ENCODE measurements at regions not wholly inside any gene's neighbourhood (a gene's known extent, or its start where the extent isn't known, plus 50 kb on each side); places are given as distances from the start of the nearest gene placed in this dataset.
"Not testable (repeated sequence)": the region's sequence is repeated elsewhere in the genome, so short reads cannot be mapped to it uniquely, and the experiment has no call there.

DNA sequence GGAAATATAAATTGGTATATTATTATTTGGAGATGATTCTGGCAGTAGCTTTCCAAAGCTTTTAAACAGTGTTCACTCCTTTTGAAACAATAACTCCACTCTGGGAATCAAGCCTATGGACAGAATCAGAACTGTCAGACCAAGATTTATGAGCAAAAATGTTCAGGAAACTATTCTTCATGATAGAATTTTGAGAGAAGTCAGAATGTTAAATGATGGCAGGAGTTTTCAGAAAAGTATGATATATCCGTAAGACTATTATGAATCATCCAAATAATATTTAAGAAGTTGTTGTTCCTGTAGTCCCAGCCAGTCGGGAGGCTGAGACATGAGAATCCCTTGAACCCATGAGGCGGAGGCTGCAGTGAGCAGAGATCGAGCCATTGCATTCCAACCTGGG, 50.5 kb upstream of the ADGRG2 start:
- DNase-seq (ENCODE audit: low spot score): no peak

DNA sequence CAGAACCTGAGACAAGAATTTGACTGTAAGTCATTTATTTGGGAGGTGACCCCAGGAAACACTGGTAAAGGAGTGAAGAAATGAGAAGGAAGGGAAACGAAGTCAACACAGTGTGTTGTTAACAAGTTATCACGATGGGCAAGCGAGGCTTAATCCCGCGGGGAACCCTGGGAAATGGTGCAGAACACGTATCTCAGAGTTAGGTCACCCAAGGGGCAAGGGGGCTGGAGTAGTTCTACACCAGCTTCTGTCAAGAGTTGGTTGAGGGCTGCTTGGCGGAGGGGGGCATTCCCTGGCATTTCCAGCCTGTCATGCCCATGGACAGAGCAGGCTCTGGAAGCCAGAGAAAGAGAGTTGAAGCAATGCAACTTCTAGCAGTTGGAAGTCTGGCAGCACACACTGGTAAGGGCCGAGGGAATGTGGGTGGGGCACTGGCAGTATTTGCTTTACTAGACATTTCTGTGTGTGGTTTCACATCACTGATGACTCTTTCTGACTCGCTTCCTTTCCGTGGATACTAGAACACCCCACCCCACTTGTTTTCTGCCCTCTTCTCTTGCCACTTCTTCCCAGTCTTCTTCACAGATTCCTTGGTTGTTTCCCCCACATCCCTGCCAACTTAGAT, 52.2 kb upstream of the ADGRG2 start:
- no peak for DNase-seq (ENCODE audit: low spot score)

DNA sequence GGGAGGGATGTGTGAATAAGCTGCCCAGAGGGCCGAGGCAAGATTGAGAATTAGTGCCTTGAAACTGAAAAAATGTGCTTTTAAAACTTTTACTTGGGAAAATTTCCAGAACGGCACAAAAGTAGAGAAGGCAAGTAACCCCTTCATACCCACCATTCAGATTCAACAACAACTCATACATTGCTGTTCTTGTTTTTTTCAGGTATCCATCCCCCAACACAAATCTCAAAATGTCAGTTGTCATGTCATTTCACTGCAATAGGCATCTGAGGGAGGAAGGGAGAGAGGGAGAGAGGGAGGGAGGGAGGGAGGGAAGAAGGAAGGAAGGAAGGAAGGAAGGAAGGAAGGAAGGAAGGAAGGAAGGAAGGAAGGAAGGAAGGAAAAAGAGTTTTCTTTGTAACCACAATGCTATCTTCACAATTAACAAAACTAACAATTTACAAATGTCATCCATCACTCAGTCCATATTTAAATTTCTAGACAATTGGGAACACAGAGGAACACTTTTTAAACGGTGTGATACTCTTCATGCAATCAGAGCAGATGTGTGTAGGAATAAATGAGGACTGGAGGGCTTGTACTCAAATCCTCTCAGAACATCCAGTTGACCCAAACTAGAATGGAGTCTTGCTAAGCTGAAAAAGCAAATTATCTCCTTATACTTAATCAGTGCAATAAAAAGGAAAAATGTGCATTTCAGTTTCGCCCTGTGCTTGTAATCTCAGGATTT, 54.8 kb upstream of the ADGRG2 start:
- no peak for DNase-seq (ENCODE audit: low spot score)

DNA sequence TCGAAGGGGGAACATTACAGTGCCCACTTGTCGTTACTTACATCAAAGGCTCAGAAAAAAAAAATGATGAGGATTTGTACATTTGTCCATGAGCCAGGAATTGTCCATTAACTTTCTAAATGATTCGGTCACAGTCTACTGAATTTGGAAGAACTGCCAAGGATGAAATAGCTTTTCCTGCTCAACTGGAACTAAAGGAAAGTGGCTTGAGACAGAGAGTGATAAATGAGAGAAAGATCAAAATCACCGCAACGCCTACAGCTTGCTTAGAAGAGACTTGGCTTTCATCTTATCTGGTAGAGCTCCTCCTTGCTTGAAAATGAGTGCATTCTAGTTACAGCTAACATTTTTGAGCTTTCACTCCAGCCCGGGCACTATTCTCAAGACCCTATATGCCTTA, 55.5 kb upstream of the ADGRG2 start:
- no peak for DNase-seq (ENCODE audit: low spot score)

DNA sequence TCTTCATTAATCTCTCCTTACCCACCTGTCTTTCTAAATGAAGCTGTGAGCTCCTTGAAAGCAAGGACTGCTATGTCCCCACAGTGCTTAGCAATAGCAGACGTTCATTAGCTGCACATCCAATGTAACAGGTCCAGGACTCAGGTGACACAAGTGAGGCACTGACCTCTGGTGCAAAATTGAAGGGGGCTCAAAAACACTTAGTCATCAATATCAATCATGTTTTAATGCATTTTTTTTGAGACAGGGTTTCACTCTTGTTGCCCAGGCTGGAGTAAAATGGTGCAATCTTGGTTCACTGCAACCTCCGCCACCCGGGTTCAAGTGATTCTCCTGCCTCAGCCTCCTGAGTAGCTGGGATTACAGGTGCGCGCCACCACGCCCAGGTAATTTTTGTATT, 56.1 kb upstream of the ADGRG2 start:
- no peak for DNase-seq (ENCODE audit: low spot score)

DNA sequence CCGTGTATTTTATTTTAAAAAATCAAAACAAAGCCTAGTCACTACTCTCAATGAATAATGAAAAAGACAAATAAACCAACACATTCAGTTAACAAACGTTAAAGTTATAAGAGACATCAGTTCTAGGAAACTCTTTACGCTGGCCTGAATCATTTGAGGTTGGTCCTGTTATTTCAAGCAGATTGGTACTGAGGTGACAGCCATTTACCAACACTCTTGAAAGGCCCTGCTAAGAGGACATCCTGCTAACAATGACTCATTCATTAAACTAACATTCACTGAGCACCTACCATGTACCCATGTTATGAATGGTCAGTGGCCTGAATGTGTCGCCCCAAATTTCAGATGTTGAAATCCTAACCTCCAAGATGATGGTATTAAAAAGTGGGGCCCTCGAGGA, 57.1 kb upstream of the ADGRG2 start:
- no peak for DNase-seq (ENCODE audit: low spot score)

DNA sequence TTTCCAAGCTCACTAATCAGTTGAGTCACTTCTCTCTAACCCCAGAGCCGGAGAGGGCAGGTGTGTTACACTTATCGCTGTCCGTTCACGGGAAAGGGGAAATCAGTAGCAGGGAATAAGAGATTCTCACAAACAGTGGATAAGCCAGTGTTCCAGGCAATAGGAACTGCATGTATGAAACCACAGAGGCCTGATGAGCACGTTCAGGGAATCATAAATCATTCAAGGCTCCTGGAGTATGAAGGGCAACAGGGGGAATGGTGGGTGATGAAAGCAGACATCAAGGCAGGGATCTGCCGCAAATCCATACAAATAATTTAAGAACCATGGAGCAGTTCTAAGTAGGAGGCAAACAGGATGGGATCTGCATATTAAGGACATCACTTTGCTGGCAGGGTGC, 59.1 kb upstream of the ADGRG2 start:
- DNase-seq (ENCODE audit: low spot score): no peak

DNA sequence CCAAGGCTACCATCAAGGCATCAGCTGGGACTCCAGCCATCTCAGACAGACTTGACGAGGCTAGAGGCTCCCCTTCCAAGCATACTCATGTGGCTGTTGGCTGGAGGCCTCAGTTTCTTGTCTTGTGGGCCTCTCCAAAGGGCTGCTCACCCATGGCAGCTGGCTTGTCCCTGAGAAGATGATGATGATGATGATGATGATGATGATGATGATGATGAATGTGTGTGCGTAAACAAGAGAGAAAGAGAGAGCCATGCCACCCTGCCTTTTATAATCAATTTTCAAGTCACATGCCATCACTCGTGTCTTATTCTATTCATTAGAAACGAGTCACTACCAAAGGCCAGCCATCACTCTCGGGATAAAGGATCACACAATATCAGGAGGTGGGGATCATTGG, 60.5 kb upstream of the ADGRG2 start:
- DNase-seq (ENCODE audit: low spot score): no peak

DNA sequence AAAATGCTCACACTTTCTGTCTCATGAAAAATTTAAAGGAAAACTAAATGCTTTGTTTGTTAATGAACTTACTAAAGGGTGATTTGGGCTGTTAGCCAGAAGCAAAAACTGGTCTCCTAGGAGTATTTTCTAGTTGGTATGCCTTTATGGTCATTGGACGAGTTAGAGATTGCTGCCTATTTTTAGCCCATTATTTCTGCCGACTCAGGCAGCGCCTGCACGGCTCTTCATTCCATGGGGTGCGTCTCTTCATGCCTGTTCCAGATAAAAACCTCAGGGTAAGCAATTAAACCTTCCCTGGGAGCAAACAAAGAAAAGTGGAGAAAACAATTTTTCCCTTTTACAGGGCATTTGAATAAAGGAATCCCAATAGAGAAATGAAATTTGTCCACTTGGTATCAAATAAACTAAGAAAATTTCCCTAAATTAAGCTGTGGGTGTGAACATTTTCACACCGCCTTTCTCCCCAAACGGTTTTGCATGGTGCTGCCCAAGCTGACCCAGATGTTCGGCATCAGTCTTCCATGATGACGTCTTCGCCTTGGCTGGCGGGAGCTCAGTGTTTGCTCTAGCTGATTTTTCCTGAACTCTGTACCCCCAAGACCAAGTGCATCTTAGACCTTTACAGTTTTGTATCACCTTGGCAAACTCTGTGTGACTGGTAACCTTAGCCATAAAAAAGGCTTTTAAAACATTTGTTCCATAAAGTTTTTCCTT, 61.7 kb upstream of the ADGRG2 start:
- no peak for DNase-seq (ENCODE audit: low spot score)

DNA sequence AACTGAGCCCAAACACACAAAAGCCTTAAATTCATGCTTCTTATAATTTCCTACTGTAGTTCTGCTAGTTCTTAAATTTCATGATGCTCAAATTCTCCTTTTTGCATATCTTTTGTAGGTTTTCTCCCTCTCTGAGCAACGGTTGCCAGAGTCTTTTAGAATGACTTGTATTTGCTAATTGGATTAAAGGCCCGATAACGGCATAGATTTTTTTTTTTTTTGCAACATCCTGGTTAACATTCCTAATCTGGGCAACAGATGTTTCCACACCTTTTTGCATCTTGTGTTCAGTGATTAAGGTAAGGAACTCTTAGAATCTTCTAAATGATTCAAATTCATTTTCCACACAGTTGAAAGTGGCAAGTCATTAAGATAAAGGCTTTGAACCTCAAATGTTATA, 66.3 kb upstream of the ADGRG2 start:
- no peak for DNase-seq (ENCODE audit: low spot score)

DNA sequence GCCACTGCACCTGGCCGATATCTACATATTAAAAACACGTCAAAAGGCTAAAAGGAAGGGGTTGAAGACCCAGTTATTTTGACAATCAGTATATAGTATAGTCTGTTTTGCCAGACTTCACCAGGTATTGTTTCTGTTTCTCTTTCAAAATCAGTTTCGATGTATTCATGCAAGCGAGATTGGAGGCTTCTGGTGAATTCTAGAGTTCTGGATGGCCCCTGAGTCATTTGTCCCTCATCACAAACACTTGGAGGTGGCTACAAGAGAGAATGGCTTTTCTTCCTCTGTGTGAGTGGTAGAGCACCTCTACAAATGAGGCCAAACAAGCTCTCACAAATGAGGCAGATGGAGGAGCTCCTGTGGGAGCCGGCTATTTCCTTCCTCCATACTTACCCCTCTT, 68.6 kb upstream of the ADGRG2 start:
- DNase-seq (ENCODE audit: low spot score): no peak

DNA sequence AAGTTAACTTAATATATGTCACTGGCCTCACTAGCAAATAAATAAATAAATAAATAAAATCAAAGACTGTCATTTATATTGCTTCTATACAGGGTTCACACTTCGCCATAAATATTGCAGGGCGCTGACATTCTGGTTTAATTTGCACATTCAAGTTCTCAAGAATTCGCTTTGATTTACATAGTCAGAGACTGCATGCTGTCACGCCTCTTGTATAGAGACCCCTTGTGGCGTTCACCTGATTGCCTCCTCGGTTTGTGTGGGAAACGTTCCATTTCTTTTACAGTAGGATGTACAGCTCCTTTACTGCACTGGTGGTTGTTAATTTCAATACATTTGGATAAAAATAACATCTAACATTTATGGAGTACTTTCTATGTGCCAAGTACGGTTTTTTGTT, 71.3 kb upstream of the ADGRG2 start:
- no peak for DNase-seq (ENCODE audit: low spot score)

DNA sequence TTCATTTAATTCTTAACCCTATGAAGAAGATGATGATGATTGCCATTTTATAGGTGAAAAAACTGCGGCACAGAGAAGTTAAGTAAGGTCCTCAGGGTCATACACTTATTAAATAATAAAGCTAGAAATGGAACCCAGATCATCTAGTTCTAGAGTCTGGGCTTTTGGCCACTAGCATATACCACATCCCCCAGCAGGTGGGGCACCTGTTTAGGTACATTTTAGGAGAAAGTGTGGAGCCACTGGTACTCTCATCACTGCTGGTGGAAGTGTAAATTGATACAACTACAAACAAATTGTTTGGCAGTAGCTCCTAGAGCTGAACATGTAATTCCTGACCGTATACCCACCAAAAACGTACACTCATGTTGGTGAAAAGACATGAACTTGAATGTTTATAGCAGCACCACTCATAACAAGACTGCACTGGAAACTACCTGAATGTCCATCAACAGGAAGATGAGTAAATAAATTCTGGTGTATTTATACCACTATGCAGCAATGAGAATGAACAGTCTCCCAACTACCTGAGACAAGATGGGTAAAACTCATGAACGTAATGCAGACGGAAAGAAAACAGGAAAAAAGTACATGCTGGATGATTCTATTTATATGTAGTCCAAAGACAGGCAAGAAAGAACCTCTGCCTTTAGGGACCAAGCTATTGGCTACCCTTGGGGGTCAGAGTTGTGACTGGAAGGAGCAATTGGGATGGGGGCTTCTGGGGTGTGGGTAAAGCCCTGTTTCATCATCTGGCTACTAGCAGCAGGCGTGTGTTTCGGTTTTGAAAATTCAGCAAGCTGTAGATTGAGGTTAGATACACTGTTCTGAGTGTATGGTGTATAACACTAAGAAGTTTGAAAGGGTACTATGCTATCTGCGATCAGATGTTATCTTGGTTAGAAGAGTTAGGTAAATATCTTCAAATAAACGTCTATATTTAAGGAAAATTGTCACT, 72.3 kb upstream of the ADGRG2 start:
- no peak for DNase-seq (ENCODE audit: low spot score)

DNA sequence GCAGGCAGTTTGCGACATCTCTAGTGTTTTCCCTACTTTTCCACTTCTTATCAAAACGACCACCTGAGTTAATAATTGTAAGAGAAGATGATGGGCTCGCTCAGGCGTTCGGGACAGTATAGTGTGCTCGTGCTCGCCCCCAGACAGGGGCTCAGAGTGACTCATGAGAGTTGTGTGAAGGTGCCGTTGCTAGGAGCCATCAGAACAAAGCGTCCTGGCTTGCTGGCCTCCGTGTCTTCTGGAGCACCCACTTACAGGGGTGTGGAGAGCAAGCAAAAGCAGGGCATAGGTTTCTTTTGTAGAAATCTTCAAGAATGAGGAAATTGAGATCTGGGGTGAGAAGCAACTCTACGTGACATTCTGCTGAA, 73.0 kb upstream of the ADGRG2 start:
- peak; percentile 1 for DNase-seq (ENCODE audit: low spot score)

DNA sequence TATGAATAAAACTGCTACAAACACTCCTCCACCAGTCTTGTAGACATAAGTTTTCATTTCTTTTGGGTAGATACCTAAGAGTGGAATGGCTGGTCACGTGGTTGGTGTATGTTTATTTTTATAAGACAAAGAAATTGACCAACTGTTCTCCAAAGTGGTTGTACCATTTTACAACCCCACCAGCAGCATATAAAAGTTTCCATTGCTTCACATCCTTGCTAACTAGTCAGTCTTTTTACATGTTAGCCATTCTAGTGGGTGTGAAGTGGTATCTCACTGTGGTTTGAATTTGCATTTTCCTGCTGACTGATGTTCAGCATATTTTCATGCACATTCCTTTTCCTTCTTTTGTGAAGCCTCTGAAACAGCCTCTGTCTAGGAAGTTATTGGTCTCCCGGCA, 76.2 kb upstream of the ADGRG2 start:
- DNase-seq (ENCODE audit: low spot score): no peak

DNA sequence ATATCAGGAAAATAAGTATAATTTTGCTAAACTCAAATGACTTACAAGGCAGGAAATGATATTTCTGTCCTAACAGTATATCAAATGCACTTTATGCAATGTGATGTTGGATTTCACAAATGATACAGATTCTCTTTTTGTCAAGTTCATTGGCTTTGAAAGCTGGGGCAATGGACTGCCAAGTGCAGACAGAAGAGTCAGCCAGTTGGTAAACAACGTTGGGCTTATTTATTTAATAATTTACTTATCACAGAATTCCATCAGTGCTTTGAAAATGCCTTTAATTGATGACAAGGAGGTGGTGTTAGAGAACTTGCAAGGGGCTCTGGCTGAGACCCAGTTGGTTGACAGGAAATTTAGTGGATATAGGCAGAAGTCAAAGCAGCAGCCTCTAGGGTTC, 79.9 kb upstream of the ADGRG2 start:
- no peak for DNase-seq (ENCODE audit: low spot score)

DNA sequence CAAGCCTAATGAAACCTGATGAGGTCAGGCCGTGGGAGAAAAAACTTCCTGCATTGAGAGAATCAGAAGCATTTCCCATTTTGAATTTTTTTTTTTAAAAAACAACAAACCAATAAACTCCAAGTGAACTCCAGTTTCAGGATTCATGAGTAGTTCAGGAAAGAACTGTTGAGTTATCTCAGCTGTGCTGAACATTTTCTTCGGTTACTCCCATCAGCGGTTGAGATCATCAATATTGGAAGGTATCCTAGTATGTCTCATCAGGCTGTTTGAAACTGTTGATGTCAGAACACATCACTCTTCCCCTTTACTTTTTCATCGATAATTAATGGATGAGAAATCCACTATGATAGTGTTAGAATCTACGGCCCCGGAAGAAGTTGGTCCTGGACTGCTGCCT, 82.4 kb upstream of the ADGRG2 start:
- DNase-seq (ENCODE audit: low spot score): no peak

DNA sequence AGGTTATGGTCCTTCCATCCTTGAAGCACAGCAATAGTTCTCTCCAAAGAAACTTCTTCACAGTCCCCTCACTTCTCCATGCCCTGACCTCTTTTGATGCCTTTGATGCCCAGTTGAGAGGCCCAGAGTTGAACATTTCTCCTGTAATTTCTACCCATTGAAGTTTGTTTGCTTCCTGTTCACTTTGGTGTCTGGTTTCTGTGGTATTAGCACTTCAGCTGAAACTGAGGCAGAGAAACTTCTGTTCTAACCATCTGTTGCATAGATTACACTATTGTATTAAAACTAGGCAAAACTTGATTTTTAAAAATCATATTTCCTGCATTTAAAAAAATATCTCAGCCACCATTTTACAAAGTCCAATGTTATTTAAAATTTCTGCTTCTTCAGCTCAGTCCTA, 89.8 kb upstream of the ADGRG2 start:
- DNase-seq (ENCODE audit: low spot score): no peak

DNA sequence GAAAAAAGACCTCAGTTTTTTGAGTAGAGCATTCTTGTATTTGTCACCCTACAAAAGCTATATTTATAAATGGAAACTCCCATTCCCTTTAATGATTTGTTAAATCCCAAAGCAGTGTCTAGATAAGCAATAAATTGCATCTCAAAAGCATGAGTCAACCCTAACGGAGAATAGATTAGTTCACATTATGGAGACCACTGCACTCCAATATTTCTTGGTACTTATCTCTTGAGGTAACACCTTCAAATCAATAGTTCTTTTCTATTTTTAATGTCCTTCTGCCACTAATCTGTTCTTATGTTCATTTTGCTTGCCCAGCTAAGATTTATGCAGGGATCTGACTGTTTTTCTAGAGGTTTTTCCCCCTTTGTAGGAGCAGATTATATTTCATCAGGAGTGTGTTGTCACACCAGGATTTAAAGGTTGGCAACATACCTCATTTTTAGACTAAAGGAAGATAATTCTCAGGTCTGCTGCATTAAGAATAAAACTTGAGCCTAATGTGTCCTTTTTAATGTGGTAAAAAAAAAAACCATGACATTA, 91.4 kb upstream of the ADGRG2 start:
- DNase-seq (ENCODE audit: low spot score): no peak

DNA sequence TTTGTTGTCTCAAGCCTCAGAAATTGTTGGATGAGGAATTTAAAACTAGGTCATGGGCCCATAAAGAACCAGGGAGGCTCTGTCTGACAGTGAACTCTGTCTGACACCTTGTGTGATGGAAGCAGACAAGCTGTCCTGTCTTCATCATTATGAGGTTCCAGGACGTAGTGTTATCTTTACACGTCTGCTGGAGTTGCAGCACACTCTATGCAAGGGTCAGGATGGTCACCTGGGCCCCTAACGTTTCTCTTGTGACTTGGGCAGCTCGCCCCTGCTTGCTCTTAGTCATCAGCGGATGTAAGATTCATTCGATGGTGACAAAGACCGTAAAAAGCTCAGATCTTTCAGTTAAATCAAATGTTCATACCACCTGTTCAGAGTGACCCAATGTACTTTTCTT, 92.0 kb upstream of the ADGRG2 start:
- no peak for DNase-seq (ENCODE audit: low spot score)

DNA sequence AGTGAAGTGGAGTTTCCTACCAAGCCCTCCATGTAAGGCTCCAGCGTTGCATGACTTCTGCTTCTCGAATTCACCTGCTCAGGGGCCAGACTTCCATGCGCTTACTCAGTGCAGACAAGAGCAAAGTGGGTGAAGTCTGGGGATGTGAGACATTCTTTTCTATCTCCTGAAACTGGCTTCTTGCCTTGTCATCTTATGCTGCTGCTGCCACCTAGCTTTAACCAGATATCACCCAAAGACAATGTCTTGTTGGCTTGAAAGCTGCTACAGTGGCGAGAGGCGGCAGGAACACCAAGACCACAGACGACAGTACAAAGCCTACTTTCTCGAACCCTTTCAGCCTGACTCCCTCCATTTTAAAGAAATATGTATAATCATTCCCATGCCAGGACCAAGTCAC, 103.6 kb upstream of the ADGRG2 start:
- DNase-seq (ENCODE audit: low spot score): peak; percentile 1

DNA sequence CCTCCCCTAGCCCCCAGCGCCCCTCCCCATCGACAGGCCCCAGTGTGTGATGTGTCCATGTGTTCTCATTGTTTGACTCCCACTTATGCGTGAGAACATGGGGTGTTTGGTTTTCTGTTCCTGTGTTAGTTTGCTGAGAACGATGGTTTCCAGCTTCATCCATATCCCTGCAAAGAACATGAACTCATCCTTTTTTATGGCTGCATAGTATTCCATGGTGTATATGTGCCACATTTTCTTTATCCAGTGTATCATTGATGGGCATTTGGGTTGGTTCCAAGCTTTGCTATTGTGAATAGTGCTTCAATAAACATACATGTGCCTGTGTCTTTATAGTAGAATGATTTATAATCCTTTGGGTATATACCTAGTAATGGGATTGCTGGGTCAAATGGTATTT, 107.6 kb upstream of the ADGRG2 start:
- DNase-seq (ENCODE audit: low spot score): not testable (repeated sequence)
